ENCODE measurements at regions not wholly inside any gene's neighbourhood (a gene's known extent, or its start where the extent isn't known, plus 50 kb on each side); places are given as distances from the start of the nearest gene placed in this dataset.
"Not testable (repeated sequence)": the region's sequence is repeated elsewhere in the genome, so short reads cannot be mapped to it uniquely, and the experiment has no call there.

GRCh38 chr12:90690120-90690519, 264.9 kb downstream of the CCER1 start:
- DNase-seq (ENCODE audit: low read depth): no peak

- not testable (repeated sequence) for DNase-seq (ENCODE audit: low read depth)
Measured at GRCh38 chr12:90687682-90688081, 267.3 kb downstream of the CCER1 start.

GRCh38 chr12:90683871-90684270, 271.1 kb downstream of the CCER1 start:
- DNase-seq (ENCODE audit: low read depth): no peak

GRCh38 chr12:90682398-90682797, 272.6 kb downstream of the CCER1 start:
- no peak for DNase-seq (ENCODE audit: low read depth)

- no peak for DNase-seq (ENCODE audit: low read depth)
Measured at GRCh38 chr12:90679674-90680073, 275.3 kb downstream of the CCER1 start.

- no peak for DNase-seq (ENCODE audit: low read depth)
Measured at GRCh38 chr12:90677552-90677951, 277.4 kb downstream of the CCER1 start.

- no peak for DNase-seq (ENCODE audit: low read depth)
Measured at GRCh38 chr12:90677055-90677454, 277.9 kb downstream of the CCER1 start.

GRCh38 chr12:90675106-90675505, 279.9 kb downstream of the CCER1 start:
- no peak for DNase-seq (ENCODE audit: low read depth)

- DNase-seq (ENCODE audit: low read depth): no peak
Measured at GRCh38 chr12:90672081-90672480, 282.9 kb downstream of the CCER1 start.

- not testable (repeated sequence) for DNase-seq (ENCODE audit: low read depth)
Measured at GRCh38 chr12:90663949-90664348, 291.0 kb downstream of the CCER1 start.

GRCh38 chr12:90659060-90659459, 295.9 kb downstream of the CCER1 start:
- no peak for DNase-seq (ENCODE audit: low read depth)

GRCh38 chr12:90653040-90653439, 301.9 kb downstream of the CCER1 start:
- DNase-seq (ENCODE audit: low read depth): no peak

GRCh38 chr12:90652280-90652679, 302.7 kb downstream of the CCER1 start:
- DNase-seq (ENCODE audit: low read depth): no peak

- no peak for DNase-seq (ENCODE audit: low read depth)
Measured at GRCh38 chr12:90645181-90645580, 309.8 kb downstream of the CCER1 start.

GRCh38 chr12:90631591-90632212, 323.3 kb downstream of the CCER1 start:
- no peak for DNase-seq (ENCODE audit: low read depth)

GRCh38 chr12:90630006-90630405, 325.0 kb downstream of the CCER1 start:
- no peak for DNase-seq (ENCODE audit: low read depth)

GRCh38 chr12:90628213-90628612, 326.8 kb downstream of the CCER1 start:
- no peak for DNase-seq (ENCODE audit: low read depth)

GRCh38 chr12:90627180-90627896, 327.6 kb downstream of the CCER1 start:
- DNase-seq (ENCODE audit: low read depth): no peak

GRCh38 chr12:90622431-90622830, 332.5 kb downstream of the CCER1 start:
- DNase-seq (ENCODE audit: low read depth): no peak

GRCh38 chr12:90621927-90622326, 333.0 kb downstream of the CCER1 start:
- DNase-seq (ENCODE audit: low read depth): no peak

GRCh38 chr12:90619943-90620342, 335.0 kb downstream of the CCER1 start:
- DNase-seq (ENCODE audit: low read depth): no peak

GRCh38 chr12:90618586-90618985, 336.4 kb downstream of the CCER1 start:
- DNase-seq (ENCODE audit: low read depth): no peak

GRCh38 chr12:90611891-90612290, 343.1 kb downstream of the CCER1 start:
- no peak for DNase-seq (ENCODE audit: low read depth)

GRCh38 chr12:90611048-90611447, 343.9 kb downstream of the CCER1 start:
- no peak for DNase-seq (ENCODE audit: low read depth)
